WTC11 (cell line): ENCODE measurements at regions not wholly inside any gene's neighbourhood (a gene's known extent, or its start where the extent isn't known, plus 50 kb on each side); places are given as distances from the start of the nearest gene placed in this dataset.

ENCODE experiments used
- ATAC-seq: fragments of 200-7000 bp; cut with Tn5 transposase; 2 replicates; pipeline ENCODE4 v1.10.0; 2021; ENCODE audit warnings: mild to moderate bottlenecking, moderate library complexity
- CTCF ChIA-PET: fragments of 300-600 bp; sonication (Branson Sonifier 250); formaldehyde crosslinking; loops from one replicate; lab custom pipeline; 2021; ENCODE audit warnings: antibody characterized with exemption; lab: Charles Lee
- POLR2A ChIA-PET: fragments of 350-600 bp; sonication (Branson Sonifier 250); formaldehyde crosslinking; loops from one replicate; lab custom pipeline; 2021; ENCODE audit warnings: antibody characterized with exemption; lab: Charles Lee
- DNase-seq: peaks from one replicate; pipeline ENCODE4 v3.0.0; 2021; ENCODE audit warnings: low spot score
- H3K27ac Mint-ChIP-seq: 2 replicates; pipeline ENCODE4 v1.8.0; 2021; ENCODE audit warnings: mixed read lengths
- H3K27me3 Mint-ChIP-seq: 2 replicates; pipeline ENCODE4 v1.8.0; 2021; ENCODE audit warnings: low read depth, mild to moderate bottlenecking, moderate library complexity, mixed read lengths
- H3K36me3 Mint-ChIP-seq: 2 replicates; pipeline ENCODE4 v1.8.0; 2021; ENCODE audit warnings: mixed read lengths
- H3K4me1 Mint-ChIP-seq: 2 replicates; pipeline ENCODE4 v1.8.0; 2022; ENCODE audit warnings: mixed read lengths
- H3K4me3 Mint-ChIP-seq: 2 replicates; pipeline ENCODE4 v1.8.0; 2021; ENCODE audit warnings: mild to moderate bottlenecking, moderate library complexity, mixed read lengths
- H3K9me3 Mint-ChIP-seq: 2 replicates; pipeline ENCODE4 v1.8.0; 2021; ENCODE audit warnings: mixed read lengths
- CBFB ChIP-seq: sonication (generic); formaldehyde crosslinking; IDR thresholded peaks from 2 replicates; pipeline ENCODE4 v1.8.1; 2022; ENCODE audit warnings: mild to moderate bottlenecking, low read depth, missing genetic modification reagents
- ESRRA ChIP-seq: sonication (generic); formaldehyde crosslinking; IDR thresholded peaks from 2 replicates; pipeline ENCODE4 v1.8.1; 2022; ENCODE audit warnings: mild to moderate bottlenecking, missing genetic modification reagents, borderline replicate concordance
- GRHL2 ChIP-seq: fragments of 250-450 bp; sonication (Bioruptor Pico); IDR thresholded peaks from 2 replicates; pipeline ENCODE4 v1.8.0; 2022; ENCODE audit warnings: mild to moderate bottlenecking, moderate library complexity; ENCODE audit not compliant: insufficient replicate concordance, severe bottlenecking
- HMGA2 ChIP-seq: fragments of 250-450 bp; sonication (Bioruptor Pico); IDR thresholded peaks from 2 replicates; pipeline ENCODE4 v1.4.0; 2021; ENCODE audit warnings: mild to moderate bottlenecking, moderate library complexity
- KAT7 ChIP-seq: sonication (generic); formaldehyde crosslinking; IDR thresholded peaks from 2 replicates; pipeline ENCODE4 v1.8.1; 2023; ENCODE audit warnings: missing genetic modification reagents, mild to moderate bottlenecking, borderline replicate concordance
- NFATC4 ChIP-seq: fragments of 250-450 bp; sonication (Bioruptor Pico); IDR thresholded peaks from 2 replicates; pipeline ENCODE4 v1.9.0; 2021; ENCODE audit warnings: mild to moderate bottlenecking
- PRRX2 ChIP-seq: fragments of 250-450 bp; sonication (Bioruptor Pico); IDR thresholded peaks from 2 replicates; pipeline ENCODE4 v1.8.0; 2021; ENCODE audit warnings: mild to moderate bottlenecking
- RELA ChIP-seq: sonication (generic); formaldehyde crosslinking; IDR thresholded peaks from 2 replicates; pipeline ENCODE4 v1.8.1; 2022; ENCODE audit warnings: missing genetic modification reagents, mild to moderate bottlenecking, borderline replicate concordance
- TEAD1 ChIP-seq: sonication (generic); formaldehyde crosslinking; IDR thresholded peaks from 2 replicates; pipeline ENCODE4 v1.8.0; 2022; ENCODE audit warnings: mild to moderate bottlenecking, missing genetic modification reagents
- ZNF416 ChIP-seq: fragments of 250-450 bp; sonication (Bioruptor Pico); IDR thresholded peaks from 2 replicates; pipeline ENCODE4 v1.9.0; 2021; ENCODE audit warnings: mild to moderate bottlenecking, inconsistent platforms
- TF ChIP-seq, protein P1 (sequence below): fragments of 250-450 bp; sonication (Bioruptor Pico); IDR thresholded peaks from 2 replicates; pipeline ENCODE4 v1.8.0; 2021; ENCODE audit warnings: mild to moderate bottlenecking
- TF ChIP-seq, protein P2 (sequence below): sonication (generic); formaldehyde crosslinking; IDR thresholded peaks from 2 replicates; pipeline ENCODE4 v1.8.1; 2022; ENCODE audit warnings: mild to moderate bottlenecking, missing genetic modification reagents, moderate library complexity, borderline replicate concordance
- TF ChIP-seq, protein P3 (sequence below): sonication (generic); formaldehyde crosslinking; conservative IDR thresholded peaks from 2 replicates; pipeline ENCODE4 v1.8.1; 2023; ENCODE audit warnings: mild to moderate bottlenecking, low read depth, missing genetic modification reagents, moderate library complexity
- TF ChIP-seq, protein P4 (sequence below): fragments of 250-450 bp; sonication (Bioruptor Pico); IDR thresholded peaks from 2 replicates; pipeline ENCODE4 v1.9.0; 2021; ENCODE audit warnings: mild to moderate bottlenecking
- TF ChIP-seq, protein P5 (sequence below): sonication (generic); formaldehyde crosslinking; IDR thresholded peaks from 2 replicates; pipeline ENCODE4 v1.8.0; 2023; ENCODE audit warnings: mild to moderate bottlenecking, missing genetic modification reagents
- TF ChIP-seq, protein P6 (sequence below): fragments of 250-450 bp; sonication (Bioruptor Pico); IDR thresholded peaks from 2 replicates; pipeline ENCODE4 v1.9.0; 2021; ENCODE audit warnings: mild to moderate bottlenecking, borderline replicate concordance
- TF ChIP-seq, protein P7 (sequence below): sonication (generic); formaldehyde crosslinking; IDR thresholded peaks from 2 replicates; pipeline ENCODE4 v1.8.1; 2022; ENCODE audit warnings: low read depth, mild to moderate bottlenecking, moderate library complexity, missing genetic modification reagents, borderline replicate concordance

DNA sequence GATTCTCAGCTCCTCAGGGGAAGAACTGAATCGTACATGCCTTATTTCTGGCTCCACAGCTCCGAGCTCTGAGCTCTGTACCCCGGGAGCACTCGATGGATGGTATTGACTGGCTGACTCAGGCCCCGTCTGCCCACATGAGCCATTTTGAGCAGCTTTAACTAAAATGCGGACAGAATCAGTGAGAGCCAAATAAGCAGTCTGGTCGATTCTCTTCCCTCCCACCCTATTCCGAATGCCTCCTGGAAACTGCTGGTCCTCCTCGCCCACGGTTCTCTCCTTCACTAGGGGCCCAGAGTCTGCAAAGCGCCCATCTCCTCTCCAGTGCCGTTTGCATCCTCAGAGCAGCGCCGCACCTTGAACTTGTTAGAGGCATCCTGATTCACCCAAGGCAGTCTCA is 125.9 kb upstream of the IRF2BP2 start:
- DNase-seq: no peak
- ChIA-PET CTCF (interaction anchor here (0.8 to 1.4 kb wide), 4 partner anchors 12 to 358 kb away, joined by 4 to 6 read pairs (median 4); no protein-coding TSS in a partner anchor), POLR2A (interaction anchor here (1.1 kb wide), 1 partner anchor 12 kb away, joined by 3 read pairs; no protein-coding TSS in a partner anchor)
- Mint-ChIP-seq H3K27ac (no peak overlapping the region), H3K9me3 (no peaks in the 10 kb centered on the region), H3K4me1 (peaks cover 30% of the 10 kb centered on the region), H3K4me3 (no peak overlapping the region), H3K27me3 (no peaks in the 10 kb centered on the region; the same call in 1 of the 2 replicates), H3K36me3 (no peaks in the 10 kb centered on the region)
- TF ChIP-seq, protein P1, sequence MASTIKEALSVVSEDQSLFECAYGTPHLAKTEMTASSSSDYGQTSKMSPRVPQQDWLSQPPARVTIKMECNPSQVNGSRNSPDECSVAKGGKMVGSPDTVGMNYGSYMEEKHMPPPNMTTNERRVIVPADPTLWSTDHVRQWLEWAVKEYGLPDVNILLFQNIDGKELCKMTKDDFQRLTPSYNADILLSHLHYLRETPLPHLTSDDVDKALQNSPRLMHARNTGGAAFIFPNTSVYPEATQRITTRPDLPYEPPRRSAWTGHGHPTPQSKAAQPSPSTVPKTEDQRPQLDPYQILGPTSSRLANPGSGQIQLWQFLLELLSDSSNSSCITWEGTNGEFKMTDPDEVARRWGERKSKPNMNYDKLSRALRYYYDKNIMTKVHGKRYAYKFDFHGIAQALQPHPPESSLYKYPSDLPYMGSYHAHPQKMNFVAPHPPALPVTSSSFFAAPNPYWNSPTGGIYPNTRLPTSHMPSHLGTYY (CRISPR knock-in tag): no peak
- no peak for ATAC-seq

DNA sequence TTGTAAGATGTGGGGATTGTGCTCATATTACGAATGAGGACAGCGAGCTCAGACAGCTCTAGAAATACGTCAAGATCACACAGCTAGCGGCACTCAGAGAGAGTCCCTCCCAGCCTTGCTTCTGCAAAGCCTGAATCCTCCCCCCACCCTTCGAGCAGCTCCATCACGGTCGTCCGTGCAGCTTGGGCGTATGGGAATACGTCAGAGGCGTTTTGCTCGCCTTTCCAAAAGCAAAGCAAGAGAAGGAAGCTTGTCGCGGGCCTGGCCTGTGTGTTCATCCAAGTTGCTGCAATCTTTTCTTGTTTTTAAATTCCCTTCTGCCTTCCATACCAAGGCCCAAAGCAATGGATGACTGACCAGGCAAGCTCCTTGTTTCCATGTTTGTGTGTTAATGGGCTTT is 125.5 kb upstream of the IRF2BP2 start:
- H3K9me3 Mint-ChIP-seq: no peaks in the 10 kb centered on the region
- H3K36me3 Mint-ChIP-seq: no peaks in the 10 kb centered on the region
- ATAC-seq (no peak), DNase-seq (no peak)
- POLR2A ChIA-PET: interaction anchor here (1.1 kb wide), 1 partner anchor 11 kb away, joined by 3 read pairs; no protein-coding TSS in a partner anchor
- CTCF ChIA-PET: interaction anchor here (0.8 to 1.4 kb wide), 4 partner anchors 11 to 358 kb away, joined by 4 to 6 read pairs (median 4); no protein-coding TSS in a partner anchor
- no peak for TF ChIP-seq CBFB
- TF ChIP-seq, protein P2, sequence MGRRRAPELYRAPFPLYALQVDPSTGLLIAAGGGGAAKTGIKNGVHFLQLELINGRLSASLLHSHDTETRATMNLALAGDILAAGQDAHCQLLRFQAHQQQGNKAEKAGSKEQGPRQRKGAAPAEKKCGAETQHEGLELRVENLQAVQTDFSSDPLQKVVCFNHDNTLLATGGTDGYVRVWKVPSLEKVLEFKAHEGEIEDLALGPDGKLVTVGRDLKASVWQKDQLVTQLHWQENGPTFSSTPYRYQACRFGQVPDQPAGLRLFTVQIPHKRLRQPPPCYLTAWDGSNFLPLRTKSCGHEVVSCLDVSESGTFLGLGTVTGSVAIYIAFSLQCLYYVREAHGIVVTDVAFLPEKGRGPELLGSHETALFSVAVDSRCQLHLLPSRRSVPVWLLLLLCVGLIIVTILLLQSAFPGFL (CRISPR knock-in tag): no peak
- TF ChIP-seq PRRX2 (CRISPR knock-in tag): no peak
- TF ChIP-seq, protein P3, sequence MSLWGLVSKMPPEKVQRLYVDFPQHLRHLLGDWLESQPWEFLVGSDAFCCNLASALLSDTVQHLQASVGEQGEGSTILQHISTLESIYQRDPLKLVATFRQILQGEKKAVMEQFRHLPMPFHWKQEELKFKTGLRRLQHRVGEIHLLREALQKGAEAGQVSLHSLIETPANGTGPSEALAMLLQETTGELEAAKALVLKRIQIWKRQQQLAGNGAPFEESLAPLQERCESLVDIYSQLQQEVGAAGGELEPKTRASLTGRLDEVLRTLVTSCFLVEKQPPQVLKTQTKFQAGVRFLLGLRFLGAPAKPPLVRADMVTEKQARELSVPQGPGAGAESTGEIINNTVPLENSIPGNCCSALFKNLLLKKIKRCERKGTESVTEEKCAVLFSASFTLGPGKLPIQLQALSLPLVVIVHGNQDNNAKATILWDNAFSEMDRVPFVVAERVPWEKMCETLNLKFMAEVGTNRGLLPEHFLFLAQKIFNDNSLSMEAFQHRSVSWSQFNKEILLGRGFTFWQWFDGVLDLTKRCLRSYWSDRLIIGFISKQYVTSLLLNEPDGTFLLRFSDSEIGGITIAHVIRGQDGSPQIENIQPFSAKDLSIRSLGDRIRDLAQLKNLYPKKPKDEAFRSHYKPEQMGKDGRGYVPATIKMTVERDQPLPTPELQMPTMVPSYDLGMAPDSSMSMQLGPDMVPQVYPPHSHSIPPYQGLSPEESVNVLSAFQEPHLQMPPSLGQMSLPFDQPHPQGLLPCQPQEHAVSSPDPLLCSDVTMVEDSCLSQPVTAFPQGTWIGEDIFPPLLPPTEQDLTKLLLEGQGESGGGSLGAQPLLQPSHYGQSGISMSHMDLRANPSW (CRISPR knock-in tag): no peak
- TF ChIP-seq, protein P4, sequence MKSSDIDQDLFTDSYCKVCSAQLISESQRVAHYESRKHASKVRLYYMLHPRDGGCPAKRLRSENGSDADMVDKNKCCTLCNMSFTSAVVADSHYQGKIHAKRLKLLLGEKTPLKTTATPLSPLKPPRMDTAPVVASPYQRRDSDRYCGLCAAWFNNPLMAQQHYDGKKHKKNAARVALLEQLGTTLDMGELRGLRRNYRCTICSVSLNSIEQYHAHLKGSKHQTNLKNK (CRISPR knock-in tag): no peak
- no peak for TF ChIP-seq HMGA2 (CRISPR knock-in tag)
- TF ChIP-seq GRHL2 (CRISPR knock-in tag): no peak
- no peak for TF ChIP-seq ZNF416 (CRISPR knock-in tag)
- TF ChIP-seq, protein P5, sequence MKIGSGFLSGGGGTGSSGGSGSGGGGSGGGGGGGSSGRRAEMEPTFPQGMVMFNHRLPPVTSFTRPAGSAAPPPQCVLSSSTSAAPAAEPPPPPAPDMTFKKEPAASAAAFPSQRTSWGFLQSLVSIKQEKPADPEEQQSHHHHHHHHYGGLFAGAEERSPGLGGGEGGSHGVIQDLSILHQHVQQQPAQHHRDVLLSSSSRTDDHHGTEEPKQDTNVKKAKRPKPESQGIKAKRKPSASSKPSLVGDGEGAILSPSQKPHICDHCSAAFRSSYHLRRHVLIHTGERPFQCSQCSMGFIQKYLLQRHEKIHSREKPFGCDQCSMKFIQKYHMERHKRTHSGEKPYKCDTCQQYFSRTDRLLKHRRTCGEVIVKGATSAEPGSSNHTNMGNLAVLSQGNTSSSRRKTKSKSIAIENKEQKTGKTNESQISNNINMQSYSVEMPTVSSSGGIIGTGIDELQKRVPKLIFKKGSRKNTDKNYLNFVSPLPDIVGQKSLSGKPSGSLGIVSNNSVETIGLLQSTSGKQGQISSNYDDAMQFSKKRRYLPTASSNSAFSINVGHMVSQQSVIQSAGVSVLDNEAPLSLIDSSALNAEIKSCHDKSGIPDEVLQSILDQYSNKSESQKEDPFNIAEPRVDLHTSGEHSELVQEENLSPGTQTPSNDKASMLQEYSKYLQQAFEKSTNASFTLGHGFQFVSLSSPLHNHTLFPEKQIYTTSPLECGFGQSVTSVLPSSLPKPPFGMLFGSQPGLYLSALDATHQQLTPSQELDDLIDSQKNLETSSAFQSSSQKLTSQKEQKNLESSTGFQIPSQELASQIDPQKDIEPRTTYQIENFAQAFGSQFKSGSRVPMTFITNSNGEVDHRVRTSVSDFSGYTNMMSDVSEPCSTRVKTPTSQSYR (CRISPR knock-in tag): no peak
- TF ChIP-seq, protein P6, sequence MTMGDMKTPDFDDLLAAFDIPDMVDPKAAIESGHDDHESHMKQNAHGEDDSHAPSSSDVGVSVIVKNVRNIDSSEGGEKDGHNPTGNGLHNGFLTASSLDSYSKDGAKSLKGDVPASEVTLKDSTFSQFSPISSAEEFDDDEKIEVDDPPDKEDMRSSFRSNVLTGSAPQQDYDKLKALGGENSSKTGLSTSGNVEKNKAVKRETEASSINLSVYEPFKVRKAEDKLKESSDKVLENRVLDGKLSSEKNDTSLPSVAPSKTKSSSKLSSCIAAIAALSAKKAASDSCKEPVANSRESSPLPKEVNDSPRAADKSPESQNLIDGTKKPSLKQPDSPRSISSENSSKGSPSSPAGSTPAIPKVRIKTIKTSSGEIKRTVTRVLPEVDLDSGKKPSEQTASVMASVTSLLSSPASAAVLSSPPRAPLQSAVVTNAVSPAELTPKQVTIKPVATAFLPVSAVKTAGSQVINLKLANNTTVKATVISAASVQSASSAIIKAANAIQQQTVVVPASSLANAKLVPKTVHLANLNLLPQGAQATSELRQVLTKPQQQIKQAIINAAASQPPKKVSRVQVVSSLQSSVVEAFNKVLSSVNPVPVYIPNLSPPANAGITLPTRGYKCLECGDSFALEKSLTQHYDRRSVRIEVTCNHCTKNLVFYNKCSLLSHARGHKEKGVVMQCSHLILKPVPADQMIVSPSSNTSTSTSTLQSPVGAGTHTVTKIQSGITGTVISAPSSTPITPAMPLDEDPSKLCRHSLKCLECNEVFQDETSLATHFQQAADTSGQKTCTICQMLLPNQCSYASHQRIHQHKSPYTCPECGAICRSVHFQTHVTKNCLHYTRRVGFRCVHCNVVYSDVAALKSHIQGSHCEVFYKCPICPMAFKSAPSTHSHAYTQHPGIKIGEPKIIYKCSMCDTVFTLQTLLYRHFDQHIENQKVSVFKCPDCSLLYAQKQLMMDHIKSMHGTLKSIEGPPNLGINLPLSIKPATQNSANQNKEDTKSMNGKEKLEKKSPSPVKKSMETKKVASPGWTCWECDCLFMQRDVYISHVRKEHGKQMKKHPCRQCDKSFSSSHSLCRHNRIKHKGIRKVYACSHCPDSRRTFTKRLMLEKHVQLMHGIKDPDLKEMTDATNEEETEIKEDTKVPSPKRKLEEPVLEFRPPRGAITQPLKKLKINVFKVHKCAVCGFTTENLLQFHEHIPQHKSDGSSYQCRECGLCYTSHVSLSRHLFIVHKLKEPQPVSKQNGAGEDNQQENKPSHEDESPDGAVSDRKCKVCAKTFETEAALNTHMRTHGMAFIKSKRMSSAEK (CRISPR knock-in tag): no peak
- TF ChIP-seq RELA (CRISPR knock-in tag): no peak
- TF ChIP-seq, protein P7, sequence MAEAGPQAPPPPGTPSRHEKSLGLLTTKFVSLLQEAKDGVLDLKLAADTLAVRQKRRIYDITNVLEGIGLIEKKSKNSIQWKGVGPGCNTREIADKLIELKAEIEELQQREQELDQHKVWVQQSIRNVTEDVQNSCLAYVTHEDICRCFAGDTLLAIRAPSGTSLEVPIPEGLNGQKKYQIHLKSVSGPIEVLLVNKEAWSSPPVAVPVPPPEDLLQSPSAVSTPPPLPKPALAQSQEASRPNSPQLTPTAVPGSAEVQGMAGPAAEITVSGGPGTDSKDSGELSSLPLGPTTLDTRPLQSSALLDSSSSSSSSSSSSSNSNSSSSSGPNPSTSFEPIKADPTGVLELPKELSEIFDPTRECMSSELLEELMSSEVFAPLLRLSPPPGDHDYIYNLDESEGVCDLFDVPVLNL (CRISPR knock-in tag): no peak
- no peak for TF ChIP-seq TEAD1
- TF ChIP-seq ESRRA: no peak
- TF ChIP-seq NFATC4 (CRISPR knock-in tag): no peak
- TF ChIP-seq KAT7 (CRISPR knock-in tag): no peak
- TF ChIP-seq, all 79 proteins: peak for 0
- Mint-ChIP-seq H3K27ac (no peak overlapping the region), H3K4me3 (no peak overlapping the region), H3K27me3 (no peaks in the 10 kb centered on the region), H3K4me1 (peaks cover 30% of the 10 kb centered on the region)
